Central memory CD8-positive, alpha-beta T cell (primary cell): ENCODE measurements at regions not wholly inside any gene's neighbourhood (a gene's known extent, or its start where the extent isn't known, plus 50 kb on each side); places are given as distances from the start of the nearest gene placed in this dataset.

ENCODE experiments used
- ATAC-seq: fragments of 150-1000 bp; cut with Tn5 transposase; replicated peaks from 2 replicates; pipeline ENCODE4 v1.10.0; 2022; ENCODE audit warnings: mild to moderate bottlenecking, moderate FRiP score, moderate number of reproducible peaks; ENCODE audit not compliant: poor library complexity, severe bottlenecking; ENCODE audit errors: extremely low read depth
- DNase-seq, 2 donors: peaks; one replicate each; pipeline ENCODE4 v3.0.0; 2021; ENCODE audit warnings: low spot score in 2 of 2
- H3K27ac Mint-ChIP-seq: one replicate; pipeline ENCODE4 v1.8.0; 2022; ENCODE audit warnings: low read depth, mild to moderate bottlenecking, moderate library complexity, mixed read lengths
- H3K27me3 Mint-ChIP-seq: one replicate; pipeline ENCODE4 v1.8.0; 2022; ENCODE audit warnings: mixed read lengths
- H3K36me3 Mint-ChIP-seq: one replicate; pipeline ENCODE4 v1.8.0; 2022; ENCODE audit warnings: mild to moderate bottlenecking, moderate library complexity, mixed read lengths; ENCODE audit not compliant: insufficient read depth
- H3K4me1 Mint-ChIP-seq: one replicate; pipeline ENCODE4 v1.8.0; 2022; ENCODE audit warnings: mixed read lengths
- H3K4me3 Mint-ChIP-seq: one replicate; pipeline ENCODE4 v1.8.0; 2022; ENCODE audit warnings: mild to moderate bottlenecking, moderate library complexity, mixed read lengths
- H3K9me3 Mint-ChIP-seq: one replicate; pipeline ENCODE4 v1.8.0; 2022; ENCODE audit warnings: mixed read lengths

GRCh38 chr1:17970757-17971156 is 136.8 kb upstream of the IGSF21 start:
- peaks cover 31% of the 10 kb centered on the region for H3K27me3 Mint-ChIP-seq
- ATAC-seq (no peak), DNase-seq (no peak)
- H3K36me3 Mint-ChIP-seq = no peaks in the 10 kb centered on the region
- H3K4me1 Mint-ChIP-seq = no peaks in the 10 kb centered on the region
- H3K4me3 Mint-ChIP-seq = no peak overlapping the region
- H3K27ac Mint-ChIP-seq = no peak overlapping the region
- H3K9me3 Mint-ChIP-seq = no peaks in the 10 kb centered on the region

- no peak for ATAC-seq
These were observed 133.9 kb upstream of the IGSF21 start for GRCh38 chr1:17973694-17974093.

GRCh38 chr1:17976854-17977253 is 130.7 kb upstream of the IGSF21 start:
- H3K4me3 Mint-ChIP-seq = no peak overlapping the region
- no peaks in the 10 kb centered on the region for H3K9me3 Mint-ChIP-seq
- H3K27ac Mint-ChIP-seq = no peak overlapping the region
- H3K27me3 Mint-ChIP-seq = peaks cover 22% of the 10 kb centered on the region
- H3K36me3 Mint-ChIP-seq = no peaks in the 10 kb centered on the region
- DNase-seq = no peak
- H3K4me1 Mint-ChIP-seq = no peaks in the 10 kb centered on the region
- no peak for ATAC-seq

More at GRCh38 chr1:17973694-17974093, 133.9 kb upstream of the IGSF21 start:
- no peak overlapping the region for H3K27ac Mint-ChIP-seq
- DNase-seq = no peak
- no peaks in the 10 kb centered on the region for H3K4me1 Mint-ChIP-seq
- no peak overlapping the region for H3K4me3 Mint-ChIP-seq
- peaks cover 22% of the 10 kb centered on the region for H3K27me3 Mint-ChIP-seq
- no peaks in the 10 kb centered on the region for H3K36me3 Mint-ChIP-seq
- H3K9me3 Mint-ChIP-seq = no peaks in the 10 kb centered on the region

- ATAC-seq = no peak
- Mint-ChIP-seq H3K9me3 (no peaks in the 10 kb centered on the region), H3K27me3 (peaks cover 31% of the 10 kb centered on the region), H3K4me1 (no peaks in the 10 kb centered on the region), H3K27ac (no peak overlapping the region), H3K36me3 (no peaks in the 10 kb centered on the region), H3K4me3 (no peak overlapping the region)
- no peak for DNase-seq
These were observed 129.6 kb upstream of the IGSF21 start for GRCh38 chr1:17978016-17978415.

GRCh38 chr1:17979815-17980214 is 127.8 kb upstream of the IGSF21 start:
- no peak overlapping the region for H3K27ac Mint-ChIP-seq
- no peak overlapping the region for H3K4me3 Mint-ChIP-seq
- H3K4me1 Mint-ChIP-seq = no peaks in the 10 kb centered on the region
- no peak for ATAC-seq
- no peak for DNase-seq
- H3K9me3 Mint-ChIP-seq = no peaks in the 10 kb centered on the region
- H3K36me3 Mint-ChIP-seq = no peaks in the 10 kb centered on the region
- H3K27me3 Mint-ChIP-seq = peaks cover 21% of the 10 kb centered on the region

GRCh38 chr1:17982197-17982596 is 125.4 kb upstream of the IGSF21 start:
- H3K27ac Mint-ChIP-seq = no peak overlapping the region
- no peaks in the 10 kb centered on the region for H3K4me1 Mint-ChIP-seq
- H3K9me3 Mint-ChIP-seq = no peaks in the 10 kb centered on the region
- no peak overlapping the region for H3K4me3 Mint-ChIP-seq
- ATAC-seq = no peak
- H3K27me3 Mint-ChIP-seq = peaks cover 27% of the 10 kb centered on the region
- no peaks in the 10 kb centered on the region for H3K36me3 Mint-ChIP-seq
- DNase-seq = no peak

GRCh38 chr1:17984583-17984982 is 123.0 kb upstream of the IGSF21 start:
- no peak overlapping the region for H3K27ac Mint-ChIP-seq
- no peaks in the 10 kb centered on the region for H3K36me3 Mint-ChIP-seq
- DNase-seq = no peak
- H3K9me3 Mint-ChIP-seq = no peaks in the 10 kb centered on the region
- no peak for ATAC-seq
- no peaks in the 10 kb centered on the region for H3K4me1 Mint-ChIP-seq
- no peak overlapping the region for H3K4me3 Mint-ChIP-seq
- peaks cover 37% of the 10 kb centered on the region for H3K27me3 Mint-ChIP-seq

GRCh38 chr1:17986156-17986555 is 121.4 kb upstream of the IGSF21 start:
- H3K27ac Mint-ChIP-seq = no peak overlapping the region
- H3K4me3 Mint-ChIP-seq = no peak overlapping the region
- no peaks in the 10 kb centered on the region for H3K9me3 Mint-ChIP-seq
- no peak for ATAC-seq
- H3K36me3 Mint-ChIP-seq = no peaks in the 10 kb centered on the region
- no peaks in the 10 kb centered on the region for H3K4me1 Mint-ChIP-seq
- peaks cover 37% of the 10 kb centered on the region for H3K27me3 Mint-ChIP-seq
- DNase-seq = no peak

- Mint-ChIP-seq H3K27me3 (peaks cover 36% of the 10 kb centered on the region), H3K9me3 (no peaks in the 10 kb centered on the region), H3K36me3 (no peaks in the 10 kb centered on the region), H3K4me1 (no peaks in the 10 kb centered on the region), H3K4me3 (no peak overlapping the region), H3K27ac (no peak overlapping the region)
- DNase-seq (no peak), ATAC-seq (no peak)
These were observed 117.2 kb upstream of the IGSF21 start for GRCh38 chr1:17990401-17990800.

GRCh38 chr1:17991996-17992395 is 115.6 kb upstream of the IGSF21 start:
- peaks cover 39% of the 10 kb centered on the region for H3K27me3 Mint-ChIP-seq
- H3K4me1 Mint-ChIP-seq = no peaks in the 10 kb centered on the region
- H3K27ac Mint-ChIP-seq = no peak overlapping the region
- no peaks in the 10 kb centered on the region for H3K9me3 Mint-ChIP-seq
- ATAC-seq (no peak), DNase-seq (no peak)
- no peak overlapping the region for H3K4me3 Mint-ChIP-seq
- H3K36me3 Mint-ChIP-seq = no peaks in the 10 kb centered on the region

GRCh38 chr1:17992800-17993199 is 114.8 kb upstream of the IGSF21 start:
- Mint-ChIP-seq H3K36me3 (no peaks in the 10 kb centered on the region), H3K27me3 (peaks cover 33% of the 10 kb centered on the region), H3K9me3 (no peaks in the 10 kb centered on the region), H3K4me3 (no peak overlapping the region), H3K27ac (no peak overlapping the region), H3K4me1 (no peaks in the 10 kb centered on the region)
- ATAC-seq = no peak
- no peak for DNase-seq

GRCh38 chr1:17994046-17994445 is 113.6 kb upstream of the IGSF21 start:
- Mint-ChIP-seq H3K36me3 (no peaks in the 10 kb centered on the region), H3K9me3 (no peaks in the 10 kb centered on the region), H3K4me3 (no peak overlapping the region), H3K27ac (no peak overlapping the region), H3K27me3 (peaks cover 22% of the 10 kb centered on the region), H3K4me1 (no peaks in the 10 kb centered on the region)
- no peak for DNase-seq
- no peak for ATAC-seq

- Mint-ChIP-seq H3K9me3 (no peaks in the 10 kb centered on the region), H3K36me3 (no peaks in the 10 kb centered on the region), H3K27me3 (peaks cover 25% of the 10 kb centered on the region), H3K4me3 (no peak overlapping the region), H3K4me1 (no peaks in the 10 kb centered on the region), H3K27ac (no peak overlapping the region)
- DNase-seq (no peak), ATAC-seq (no peak)
These were observed 112.1 kb upstream of the IGSF21 start for GRCh38 chr1:17995480-17995879.

- ATAC-seq (no peak), DNase-seq (no peak)
- no peaks in the 10 kb centered on the region for H3K4me1 Mint-ChIP-seq
- H3K9me3 Mint-ChIP-seq = no peaks in the 10 kb centered on the region
- no peaks in the 10 kb centered on the region for H3K36me3 Mint-ChIP-seq
- no peak overlapping the region for H3K27ac Mint-ChIP-seq
- no peak overlapping the region for H3K4me3 Mint-ChIP-seq
- H3K27me3 Mint-ChIP-seq = peaks cover 36% of the 10 kb centered on the region
These were observed 108.7 kb upstream of the IGSF21 start for GRCh38 chr1:17998889-17999288.
